T-helper 1 cell treated with Interleukin-12 subunit alpha and Interleukin-12 subunit beta and Interleukin-4 antibody, amounts not matched to agents 30 μg/mL and 1 μg/mL, for 36 hours (primary cell): ENCODE measurements at regions not wholly inside any gene's neighbourhood (a gene's known extent, or its start where the extent isn't known, plus 50 kb on each side); places are given as distances from the start of the nearest gene placed in this dataset.
A peak's percentile ranks its signal among the peaks of the same experiment; 100 is the strongest.
"Not testable (repeated sequence)": the region's sequence is repeated elsewhere in the genome, so short reads cannot be mapped to it uniquely, and the experiment has no call there.

ENCODE experiments used
- H3K27ac Mint-ChIP-seq: one replicate; pipeline ENCODE4 v1.8.0; 2021; ENCODE audit warnings: mild to moderate bottlenecking, mixed read lengths
- H3K27me3 Mint-ChIP-seq: one replicate; pipeline ENCODE4 v1.8.0; 2021; ENCODE audit warnings: low read depth, mixed read lengths
- H3K36me3 Mint-ChIP-seq: one replicate; pipeline ENCODE4 v1.8.0; 2021; ENCODE audit warnings: low read depth, mixed read lengths
- H3K4me1 Mint-ChIP-seq: one replicate; pipeline ENCODE4 v1.8.0; 2021; ENCODE audit warnings: low read depth, mixed read lengths
- H3K4me3 Mint-ChIP-seq: one replicate; pipeline ENCODE4 v1.8.0; 2021; ENCODE audit warnings: mild to moderate bottlenecking, moderate library complexity, mixed read lengths
- H3K9me3 Mint-ChIP-seq: one replicate; pipeline ENCODE4 v1.8.0; 2021; ENCODE audit warnings: mixed read lengths

DNA sequence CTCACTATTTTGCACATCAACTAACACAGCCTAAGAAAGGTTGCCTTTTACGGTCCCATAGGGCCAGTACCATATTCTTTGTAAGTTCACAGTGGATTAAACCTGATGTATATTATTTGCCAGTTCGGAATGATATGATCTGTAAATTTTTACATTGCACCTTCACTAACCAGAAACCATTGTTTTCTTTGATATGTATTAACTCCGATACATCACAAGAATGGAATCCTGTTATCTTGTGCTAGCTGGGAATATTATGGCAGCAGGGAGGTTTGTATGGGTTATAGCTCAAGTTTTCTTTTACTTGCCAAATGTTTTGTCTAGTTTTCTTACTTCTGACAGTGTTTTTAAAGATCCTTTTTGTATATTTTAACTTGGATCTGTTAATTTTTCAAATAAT, 51.4 kb upstream of the S1PR1 start:
- Mint-ChIP-seq H3K27ac (no peak overlapping the region), H3K4me1 (peaks cover 49% of the 10 kb centered on the region), H3K4me3 (no peak overlapping the region), H3K9me3 (peaks cover 7% of the 10 kb centered on the region), H3K36me3 (peaks cover 16% of the 10 kb centered on the region), H3K27me3 (no peaks in the 10 kb centered on the region)

DNA sequence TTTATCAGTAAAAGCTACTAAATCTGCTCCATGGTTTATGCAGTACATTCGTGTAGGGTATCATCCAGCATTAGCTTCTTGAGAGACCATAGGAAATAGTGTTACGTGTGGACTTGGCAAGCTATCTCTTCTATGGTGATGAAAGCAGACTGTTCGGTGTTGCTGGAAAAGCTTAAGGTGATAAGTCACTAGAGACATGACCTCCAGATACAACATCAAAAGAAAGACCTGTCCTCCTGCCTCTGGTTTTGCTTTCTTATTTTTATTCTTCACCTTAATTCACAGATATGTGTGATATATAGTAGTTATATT, 53.5 kb upstream of the S1PR1 start:
- Mint-ChIP-seq H3K36me3 (peaks cover 13% of the 10 kb centered on the region), H3K27ac (peak overlapping the region; percentile 64), H3K9me3 (peaks cover 3% of the 10 kb centered on the region), H3K4me1 (peaks cover 59% of the 10 kb centered on the region), H3K4me3 (no peak overlapping the region), H3K27me3 (no peaks in the 10 kb centered on the region)

- peaks cover 3% of the 10 kb centered on the region for H3K9me3 Mint-ChIP-seq
- H3K27ac Mint-ChIP-seq, result peak overlapping the region; percentile 64
- H3K27me3 Mint-ChIP-seq, result no peaks in the 10 kb centered on the region
- H3K36me3 Mint-ChIP-seq, result peaks cover 13% of the 10 kb centered on the region
- no peak overlapping the region for H3K4me3 Mint-ChIP-seq
- peaks cover 59% of the 10 kb centered on the region for H3K4me1 Mint-ChIP-seq
These were observed 54.0 kb upstream of the S1PR1 start for GRCh38 chr1:101182627-101183387.

- no peaks in the 10 kb centered on the region for H3K27me3 Mint-ChIP-seq
- peak overlapping the region; percentile 15 for H3K4me3 Mint-ChIP-seq
- peaks cover 65% of the 10 kb centered on the region for H3K4me1 Mint-ChIP-seq
- peaks cover 3% of the 10 kb centered on the region for H3K9me3 Mint-ChIP-seq
- peak overlapping the region; percentile 27 for H3K27ac Mint-ChIP-seq
- H3K36me3 Mint-ChIP-seq, result peaks cover 13% of the 10 kb centered on the region
These were observed 54.9 kb upstream of the S1PR1 start for GRCh38 chr1:101181930-101182329.

- peaks cover 63% of the 10 kb centered on the region for H3K4me1 Mint-ChIP-seq
- H3K4me3 Mint-ChIP-seq, result peak overlapping the region; percentile 74
- H3K27me3 Mint-ChIP-seq, result no peaks in the 10 kb centered on the region
- H3K9me3 Mint-ChIP-seq, result no peaks in the 10 kb centered on the region
- H3K27ac Mint-ChIP-seq, result peak overlapping the region; percentile 97
- peaks cover 7% of the 10 kb centered on the region for H3K36me3 Mint-ChIP-seq
These were observed 57.9 kb upstream of the S1PR1 start for GRCh38 chr1:101178688-101179491.

DNA sequence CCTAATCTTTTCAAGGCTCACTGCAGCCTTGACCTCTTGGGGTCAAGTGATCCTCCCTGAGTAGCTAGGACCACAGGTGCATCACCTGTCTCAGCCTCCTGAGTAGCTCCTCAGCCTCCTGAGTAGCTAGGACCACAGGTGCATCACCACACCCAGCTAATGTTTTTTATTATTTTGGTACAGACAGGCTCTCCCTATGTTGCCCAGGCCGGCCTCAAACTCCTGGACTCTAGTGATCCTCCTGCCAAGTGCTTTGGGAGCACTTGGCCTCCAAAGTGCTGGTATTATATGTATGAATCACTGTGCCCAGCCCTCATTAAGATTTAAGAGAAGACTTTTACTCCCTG, 58.5 kb upstream of the S1PR1 start:
- H3K4me3 Mint-ChIP-seq, result peak overlapping the region; percentile 74
- H3K36me3 Mint-ChIP-seq, result peaks cover 9% of the 10 kb centered on the region
- H3K9me3 Mint-ChIP-seq, result no peaks in the 10 kb centered on the region
- peaks cover 62% of the 10 kb centered on the region for H3K4me1 Mint-ChIP-seq
- no peaks in the 10 kb centered on the region for H3K27me3 Mint-ChIP-seq
- peak overlapping the region; percentile 97 for H3K27ac Mint-ChIP-seq

DNA sequence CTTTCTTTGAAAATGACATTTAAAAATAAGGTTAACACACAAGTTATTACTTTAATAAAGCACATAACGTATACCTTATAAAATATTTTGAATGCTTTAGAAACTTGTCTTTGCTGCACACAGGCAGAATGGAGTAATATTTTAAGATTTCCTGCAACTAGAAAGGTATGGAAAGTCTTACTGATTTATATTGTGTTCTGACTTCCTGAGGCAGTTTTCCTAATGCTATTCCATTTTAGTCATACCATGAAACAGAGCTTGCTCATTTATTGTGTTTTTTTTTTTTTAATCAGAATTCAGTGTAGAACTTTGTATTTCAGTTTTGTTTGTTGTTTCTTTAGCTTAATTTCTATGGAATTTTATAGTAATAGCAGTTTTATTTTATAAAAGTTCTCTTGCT, 60.9 kb upstream of the S1PR1 start:
- H3K27me3 Mint-ChIP-seq, result no peaks in the 10 kb centered on the region
- peaks cover 44% of the 10 kb centered on the region for H3K4me1 Mint-ChIP-seq

GRCh38 chr1:101175466-101175865, 61.4 kb upstream of the S1PR1 start:
- H3K36me3 Mint-ChIP-seq, result peaks cover 5% of the 10 kb centered on the region
- no peak overlapping the region for H3K4me3 Mint-ChIP-seq
- H3K27me3 Mint-ChIP-seq, result no peaks in the 10 kb centered on the region
- no peaks in the 10 kb centered on the region for H3K9me3 Mint-ChIP-seq
- H3K27ac Mint-ChIP-seq, result no peak overlapping the region
- peaks cover 44% of the 10 kb centered on the region for H3K4me1 Mint-ChIP-seq

More for the DNA sequence above, 60.9 kb upstream of the S1PR1 start:
- Mint-ChIP-seq H3K27ac (no peak overlapping the region), H3K4me3 (no peak overlapping the region), H3K9me3 (no peaks in the 10 kb centered on the region), H3K36me3 (peaks cover 5% of the 10 kb centered on the region)

- peaks cover 40% of the 10 kb centered on the region for H3K4me1 Mint-ChIP-seq
- no peak overlapping the region for H3K27ac Mint-ChIP-seq
- H3K27me3 Mint-ChIP-seq, result no peaks in the 10 kb centered on the region
- H3K9me3 Mint-ChIP-seq, result no peaks in the 10 kb centered on the region
- H3K36me3 Mint-ChIP-seq, result peaks cover 5% of the 10 kb centered on the region
- H3K4me3 Mint-ChIP-seq, result no peak overlapping the region
These were observed 62.1 kb upstream of the S1PR1 start for GRCh38 chr1:101174722-101175121.

DNA sequence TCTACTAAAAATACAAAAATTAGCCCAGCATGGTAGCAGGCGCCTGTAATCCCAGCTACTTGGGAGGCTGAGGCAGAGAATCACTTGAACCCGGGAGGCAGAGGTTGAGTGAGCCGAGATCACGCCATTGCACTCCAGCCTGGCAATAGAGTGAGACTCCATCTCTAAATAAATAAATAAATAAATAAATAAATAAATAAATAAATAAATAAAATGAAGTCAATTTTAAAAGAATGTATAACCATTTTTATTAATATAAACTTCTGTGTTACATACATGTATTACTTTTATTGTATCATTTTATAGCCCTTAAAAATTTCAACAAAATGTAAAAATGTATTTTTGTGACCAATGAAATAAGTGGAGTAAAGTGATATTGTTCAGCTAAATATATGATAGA, 62.5 kb upstream of the S1PR1 start:
- H3K27ac Mint-ChIP-seq, H3K36me3 Mint-ChIP-seq, H3K4me3 Mint-ChIP-seq, H3K27me3 Mint-ChIP-seq, H3K9me3 Mint-ChIP-seq: not testable (repeated sequence)
- H3K4me1 Mint-ChIP-seq, result peaks cover 35% of the 10 kb centered on the region

DNA sequence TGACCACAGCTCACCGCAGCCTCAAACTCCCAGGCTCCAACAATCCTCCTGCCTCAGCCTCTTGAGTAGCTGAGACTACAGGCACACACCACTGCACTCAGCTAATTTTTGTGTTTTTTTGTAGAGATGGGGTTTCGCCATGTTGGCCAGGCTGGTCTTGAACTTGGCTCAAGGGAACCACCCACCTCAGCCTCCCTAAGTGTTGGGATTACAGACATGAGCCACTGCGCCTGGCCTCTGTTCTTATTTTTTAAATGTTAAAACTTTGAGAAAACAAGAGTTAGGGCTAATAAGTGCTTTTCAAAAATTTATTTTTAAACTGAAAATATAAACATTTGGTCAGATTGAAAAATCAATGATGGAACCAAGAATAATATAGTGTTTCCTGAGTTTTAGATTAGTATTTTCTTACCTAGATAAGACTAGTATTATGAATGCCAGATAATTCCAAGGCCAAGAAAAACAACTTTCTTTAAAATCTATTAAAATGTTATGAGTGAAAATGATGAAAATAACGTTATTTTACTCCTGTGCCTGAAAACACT, 66.2 kb upstream of the S1PR1 start:
- H3K9me3 Mint-ChIP-seq, result peaks cover 4% of the 10 kb centered on the region
- peaks cover 24% of the 10 kb centered on the region for H3K4me1 Mint-ChIP-seq
- no peak overlapping the region for H3K4me3 Mint-ChIP-seq
- peaks cover 15% of the 10 kb centered on the region for H3K36me3 Mint-ChIP-seq
- no peak overlapping the region for H3K27ac Mint-ChIP-seq
- no peaks in the 10 kb centered on the region for H3K27me3 Mint-ChIP-seq

- peaks cover 14% of the 10 kb centered on the region for H3K4me1 Mint-ChIP-seq
- H3K4me3 Mint-ChIP-seq, result no peak overlapping the region
- peaks cover 10% of the 10 kb centered on the region for H3K36me3 Mint-ChIP-seq
- no peak overlapping the region for H3K27ac Mint-ChIP-seq
- H3K27me3 Mint-ChIP-seq, result no peaks in the 10 kb centered on the region
- H3K9me3 Mint-ChIP-seq, result peaks cover 4% of the 10 kb centered on the region
These were observed 68.9 kb upstream of the S1PR1 start for GRCh38 chr1:101167891-101168290.

- H3K27me3 Mint-ChIP-seq, result no peaks in the 10 kb centered on the region
- no peak overlapping the region for H3K27ac Mint-ChIP-seq
- no peak overlapping the region for H3K4me3 Mint-ChIP-seq
- H3K9me3 Mint-ChIP-seq, result peaks cover 4% of the 10 kb centered on the region
- peaks cover 10% of the 10 kb centered on the region for H3K36me3 Mint-ChIP-seq
- peaks cover 14% of the 10 kb centered on the region for H3K4me1 Mint-ChIP-seq
These were observed 70.2 kb upstream of the S1PR1 start for GRCh38 chr1:101166583-101167120.

DNA sequence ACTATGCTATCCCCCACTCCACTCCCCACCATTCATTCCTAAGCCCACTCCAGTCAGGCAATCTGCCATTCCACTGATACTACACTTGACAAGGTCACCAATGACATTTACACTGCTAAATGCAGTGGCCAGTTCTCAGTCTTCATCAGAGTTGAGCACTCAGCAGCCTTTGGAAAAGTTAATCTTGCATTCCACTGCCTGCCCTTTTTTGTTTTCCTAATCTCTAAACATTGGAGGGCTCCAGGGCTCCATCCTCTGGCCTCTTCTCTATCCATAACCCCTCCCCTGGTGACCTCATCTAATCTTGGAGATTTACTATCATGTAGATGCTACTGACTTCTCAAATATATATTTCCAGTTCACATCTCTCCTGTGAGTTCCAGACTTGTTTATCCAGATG, 70.9 kb upstream of the S1PR1 start:
- H3K27ac Mint-ChIP-seq, result no peak overlapping the region
- H3K4me1 Mint-ChIP-seq, result peaks cover 14% of the 10 kb centered on the region

DNA sequence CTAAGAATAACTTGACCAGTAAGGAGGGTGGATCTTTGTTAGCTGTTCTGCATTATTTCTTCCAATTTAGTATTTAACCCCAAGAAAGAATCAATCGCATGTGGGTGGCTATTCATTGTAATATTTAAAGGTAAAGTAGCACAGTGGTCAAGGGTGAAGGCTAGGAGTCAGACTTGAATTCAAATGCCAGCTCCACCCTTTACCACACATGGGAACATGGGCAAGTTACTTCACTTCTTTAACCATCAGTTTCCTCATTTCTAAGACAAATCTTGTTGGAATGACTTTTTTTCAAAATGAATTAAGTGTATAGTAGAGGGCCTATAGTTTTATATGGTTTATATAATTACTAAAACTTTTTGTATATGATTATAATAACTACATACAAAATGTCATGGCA, 71.3 kb upstream of the S1PR1 start:
- Mint-ChIP-seq H3K27ac (no peak overlapping the region), H3K27me3 (no peaks in the 10 kb centered on the region), H3K9me3 (peaks cover 4% of the 10 kb centered on the region), H3K4me1 (peaks cover 14% of the 10 kb centered on the region), H3K36me3 (peaks cover 10% of the 10 kb centered on the region), H3K4me3 (no peak overlapping the region)

More for the DNA sequence above, 70.9 kb upstream of the S1PR1 start:
- H3K9me3 Mint-ChIP-seq, result peaks cover 4% of the 10 kb centered on the region
- H3K36me3 Mint-ChIP-seq, result peaks cover 10% of the 10 kb centered on the region
- H3K4me3 Mint-ChIP-seq, result no peak overlapping the region
- no peaks in the 10 kb centered on the region for H3K27me3 Mint-ChIP-seq
